Gastroesophageal sphincter (tissue), 4 donors: ENCODE measurements at regions not wholly inside any gene's neighbourhood (a gene's known extent, or its start where the extent isn't known, plus 50 kb on each side); places are given as distances from the start of the nearest gene placed in this dataset.

Experiments used
- ATAC-seq: fragments of 150-250 bp; one replicate; pipeline ENCODE4 v1.9.1; 2016; ENCODE audit warnings: mild to moderate bottlenecking, moderate library complexity
- H3K27ac ChIP-seq, 4 donors: fragments of 200-600 bp; sonication (generic) in 3 of 4; 1 replicate in 3 of 4; 2 replicates in 1 of 4; pipeline ENCODE4 v1.5.1; 2016 to 2019
- H3K27me3 ChIP-seq: fragments of 200-600 bp; sonication (generic); one replicate; pipeline ENCODE4 v1.5.1; 2019
- H3K36me3 ChIP-seq, 2 donors: fragments of 200-600 bp; sonication (generic); one replicate each; pipeline ENCODE4 v1.5.1; 2019; ENCODE audit warnings: control low read depth in 1 of 2
- H3K4me1 ChIP-seq, 3 donors: fragments of 200-600 bp; sonication (generic); 1 replicate in 2 of 3; 2 replicates in 1 of 3; pipeline ENCODE4 v1.5.1; 2016 to 2019; ENCODE audit warnings: control low read depth in 2 of 3
- H3K4me3 ChIP-seq, 2 donors: fragments of 200-600 bp; sonication (generic); one replicate each; pipeline ENCODE4 v1.5.1; 2019; ENCODE audit warnings: mild to moderate bottlenecking in 1 of 2, moderate library complexity in 1 of 2
- H3K9me3 ChIP-seq, 3 donors: fragments of 200-600 bp; sonication (generic); one replicate each; pipeline ENCODE4 v1.5.1; 2017 to 2019; ENCODE audit warnings: control low read depth in 2 of 3
- CTCF ChIP-seq, 4 experiments: fragments of 200-600 bp in 2 of 4; fragments of 450-650 bp in 2 of 4; sonication (generic) in 1 of 4; IDR thresholded peaks; one replicate each; pipeline ENCODE4 v1.5.1; 2017 to 2019; ENCODE audit warnings: antibody characterized with exemption in 4 of 4, mild to moderate bottlenecking in 2 of 4, moderate library complexity in 2 of 4
- EP300 ChIP-seq: sonication (generic); formaldehyde crosslinking; IDR thresholded peaks from one replicate; pipeline ENCODE4 v1.6.1; 2017; ENCODE audit warnings: antibody characterized with exemption, mild to moderate bottlenecking
- POLR2A ChIP-seq, 2 donors: fragments of 450-650 bp; IDR thresholded peaks; one replicate each; pipeline ENCODE4 v1.6.1; 2017; ENCODE audit warnings: antibody characterized with exemption in 2 of 2, mild to moderate bottlenecking in 2 of 2, moderate library complexity in 1 of 2
- POLR2AphosphoS5 ChIP-seq: sonication (generic); formaldehyde crosslinking; IDR thresholded peaks from one replicate; pipeline ENCODE4 v1.6.1; 2017; ENCODE audit warnings: antibody characterized with exemption
- WGBS, 2 donors: methylation state at CpG; one replicate each; pipeline ENCODE4 v1.1.5; 2018; ENCODE audit warnings: low coverage in 1 of 2; 5-methylcytosine and 5-hydroxymethylcytosine counted together

- TF ChIP-seq POLR2A (IDR thresholded peaks at IDR 0.05) (no peak), EP300 (no peak), CTCF (IDR thresholded peaks at IDR 0.05) (no peak), POLR2AphosphoS5 (no peak)
- 25% methylated on average over 9 of the region's 18 CpGs; no CpG with 5 or more reads in 1 of the 2 donors for WGBS, 2 donors
- Histone ChIP-seq H3K4me1 (no peaks in the 10 kb centered on the region), H3K27me3 (peaks cover 4% of the 10 kb centered on the region), H3K36me3 (no peaks in the 10 kb centered on the region), H3K4me3 (no peak overlapping the region), H3K27ac (no peak overlapping the region), H3K9me3 (no peaks in the 10 kb centered on the region)
- no peak for ATAC-seq
Measured at GRCh38 chr15:29451201-29451781, 181.7 kb upstream of the NSMCE3 start.

GRCh38 chr15:29449136-29449535, 179.5 kb upstream of the NSMCE3 start:
- Histone ChIP-seq H3K4me3 (no peak overlapping the region), H3K27me3 (peaks cover 4% of the 10 kb centered on the region), H3K36me3 (no peaks in the 10 kb centered on the region), H3K9me3 (no peaks in the 10 kb centered on the region), H3K4me1 (no peaks in the 10 kb centered on the region), H3K27ac (no peak overlapping the region)
- TF ChIP-seq CTCF (IDR thresholded peaks at IDR 0.05) (no peak), POLR2A (IDR thresholded peaks at IDR 0.05) (no peak), EP300 (no peak), POLR2AphosphoS5 (no peak)
- ATAC-seq: no peak
- WGBS, 2 donors: 86% methylated on average over 1 of the region's 2 CpGs; no CpG with 5 or more reads in 1 of the 2 donors

GRCh38 chr15:29448320-29448719, 178.7 kb upstream of the NSMCE3 start:
- Histone ChIP-seq H3K36me3 (no peaks in the 10 kb centered on the region), H3K4me3 (no peak overlapping the region), H3K27me3 (peaks cover 4% of the 10 kb centered on the region), H3K4me1 (no peaks in the 10 kb centered on the region), H3K27ac (no peak overlapping the region), H3K9me3 (no peaks in the 10 kb centered on the region)
- TF ChIP-seq CTCF (IDR thresholded peaks at IDR 0.05): no peak
- TF ChIP-seq POLR2AphosphoS5: no peak
- TF ChIP-seq POLR2A (IDR thresholded peaks at IDR 0.05): no peak
- no peak for TF ChIP-seq EP300
- no peak for ATAC-seq
- WGBS, 2 donors: 66 to 97% methylated on average over 3 to 4 of the region's 4 CpGs

GRCh38 chr15:29446480-29446879, 176.9 kb upstream of the NSMCE3 start:
- Histone ChIP-seq H3K4me1 (no peaks in the 10 kb centered on the region), H3K36me3 (no peaks in the 10 kb centered on the region), H3K27ac (no peak overlapping the region), H3K27me3 (peaks cover 16% of the 10 kb centered on the region), H3K4me3 (no peak overlapping the region), H3K9me3 (no peaks in the 10 kb centered on the region)
- ATAC-seq: no peak
- 92% methylated on average over 3 of the region's 3 CpGs; no CpG with 5 or more reads in 1 of the 2 donors for WGBS, 2 donors
- TF ChIP-seq CTCF (IDR thresholded peaks at IDR 0.05) (no peak), POLR2A (IDR thresholded peaks at IDR 0.05) (no peak), EP300 (no peak), POLR2AphosphoS5 (no peak)

GRCh38 chr15:29442532-29442931, 172.9 kb upstream of the NSMCE3 start:
- Histone ChIP-seq H3K27me3 (peaks cover 16% of the 10 kb centered on the region), H3K4me3 (no peak overlapping the region), H3K9me3 (no peaks in the 10 kb centered on the region), H3K4me1 (no peaks in the 10 kb centered on the region), H3K36me3 (no peaks in the 10 kb centered on the region), H3K27ac (no peak overlapping the region)
- TF ChIP-seq EP300 (no peak), CTCF (IDR thresholded peaks at IDR 0.05) (no peak), POLR2A (IDR thresholded peaks at IDR 0.05) (no peak), POLR2AphosphoS5 (no peak)
- no peak for ATAC-seq
- WGBS, 2 donors: 60 to 89% methylated on average over 2 to 4 of the region's 5 CpGs
